ENCODE measurements at regions not wholly inside any gene's neighbourhood (a gene's known extent, or its start where the extent isn't known, plus 50 kb on each side); places are given as distances from the start of the nearest gene placed in this dataset.
"Not testable (repeated sequence)": the region's sequence is repeated elsewhere in the genome, so short reads cannot be mapped to it uniquely, and the experiment has no call there.

GRCh38 chr2:95757988-95758387 is 166.2 kb downstream of the TRIM43 start:
- H3K36me3 ChIP-seq (ENCODE audit: control insufficient read depth in 2 of 2, insufficient read depth in 2 of 2, low read length in 2 of 2): no peaks in the 10 kb centered on the region
- H3K4me1 ChIP-seq (ENCODE audit: control insufficient read depth, insufficient read depth, low read length): no peaks in the 10 kb centered on the region
- no peak overlapping the region for H3K4me3 ChIP-seq (ENCODE audit: low read length in 2 of 2)
- H3K27me3 ChIP-seq (ENCODE audit: control insufficient read depth in 1 of 2, insufficient read depth in 2 of 2, low read length in 2 of 2): no peaks in the 10 kb centered on the region
- H3K9ac ChIP-seq (ENCODE audit: low read length in 2 of 2): no peak overlapping the region
- no peak overlapping the region for H3K27ac ChIP-seq (ENCODE audit: low read length)
- H3K9me3 ChIP-seq (ENCODE audit: control insufficient read depth in 2 of 2, low read length in 2 of 2): no peaks in the 10 kb centered on the region

GRCh38 chr2:95759481-95760246 is 167.9 kb downstream of the TRIM43 start:
- Histone ChIP-seq H3K4me1 (ENCODE audit: control insufficient read depth, insufficient read depth, low read length) (no peaks in the 10 kb centered on the region), H3K9me3 (ENCODE audit: control insufficient read depth in 2 of 2, low read length in 2 of 2) (no peaks in the 10 kb centered on the region), H3K4me3 (ENCODE audit: low read length in 2 of 2) (no peak overlapping the region), H3K27me3 (ENCODE audit: control insufficient read depth in 1 of 2, insufficient read depth in 2 of 2, low read length in 2 of 2) (no peaks in the 10 kb centered on the region), H3K36me3 (ENCODE audit: control insufficient read depth in 2 of 2, insufficient read depth in 2 of 2, low read length in 2 of 2) (no peaks in the 10 kb centered on the region), H3K9ac (ENCODE audit: low read length in 2 of 2) (no peak overlapping the region), H3K27ac (ENCODE audit: low read length) (no peak overlapping the region)

GRCh38 chr2:95760806-95761525 is 169.2 kb downstream of the TRIM43 start:
- H3K4me1 ChIP-seq (ENCODE audit: control insufficient read depth, insufficient read depth, low read length): no peaks in the 10 kb centered on the region
- H3K4me3 ChIP-seq (ENCODE audit: low read length in 2 of 2): no peak overlapping the region

DNA sequence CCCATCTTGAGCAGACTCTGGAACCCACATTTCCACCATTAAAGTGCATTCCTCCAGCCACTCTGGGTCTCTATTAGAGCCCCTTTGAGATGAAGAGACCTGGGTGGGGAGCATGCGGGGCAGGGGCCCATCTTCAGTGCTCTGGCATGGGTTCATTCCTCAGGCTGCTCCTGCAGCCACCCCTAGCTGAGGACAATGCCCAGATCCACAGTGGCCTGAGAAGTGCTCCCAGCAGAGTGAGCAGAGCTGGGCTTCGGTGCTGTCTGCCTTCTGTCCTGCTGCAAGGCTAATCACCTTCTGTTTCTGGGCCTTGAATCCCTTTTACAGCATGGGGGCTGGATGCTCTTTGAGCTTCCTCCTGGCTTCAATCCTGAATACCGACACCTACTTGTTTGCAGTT is 169.8 kb downstream of the TRIM43 start:
- Histone ChIP-seq H3K27me3 (ENCODE audit: control insufficient read depth in 1 of 2, insufficient read depth in 2 of 2, low read length in 2 of 2) (no peaks in the 10 kb centered on the region), H3K4me1 (ENCODE audit: control insufficient read depth, insufficient read depth, low read length) (no peaks in the 10 kb centered on the region), H3K36me3 (ENCODE audit: control insufficient read depth in 2 of 2, insufficient read depth in 2 of 2, low read length in 2 of 2) (no peaks in the 10 kb centered on the region), H3K4me3 (ENCODE audit: low read length in 2 of 2) (no peak overlapping the region), H3K9me3 (ENCODE audit: control insufficient read depth in 2 of 2, low read length in 2 of 2) (no peaks in the 10 kb centered on the region), H3K9ac (ENCODE audit: low read length in 2 of 2) (no peak overlapping the region), H3K27ac (ENCODE audit: low read length) (no peak overlapping the region)

More at GRCh38 chr2:95760806-95761525, 169.2 kb downstream of the TRIM43 start:
- Histone ChIP-seq H3K9me3 (ENCODE audit: control insufficient read depth in 2 of 2, low read length in 2 of 2) (no peaks in the 10 kb centered on the region), H3K27me3 (ENCODE audit: control insufficient read depth in 1 of 2, insufficient read depth in 2 of 2, low read length in 2 of 2) (no peaks in the 10 kb centered on the region), H3K27ac (ENCODE audit: low read length) (no peak overlapping the region), H3K36me3 (ENCODE audit: control insufficient read depth in 2 of 2, insufficient read depth in 2 of 2, low read length in 2 of 2) (no peaks in the 10 kb centered on the region), H3K9ac (ENCODE audit: low read length in 2 of 2) (no peak overlapping the region)

DNA sequence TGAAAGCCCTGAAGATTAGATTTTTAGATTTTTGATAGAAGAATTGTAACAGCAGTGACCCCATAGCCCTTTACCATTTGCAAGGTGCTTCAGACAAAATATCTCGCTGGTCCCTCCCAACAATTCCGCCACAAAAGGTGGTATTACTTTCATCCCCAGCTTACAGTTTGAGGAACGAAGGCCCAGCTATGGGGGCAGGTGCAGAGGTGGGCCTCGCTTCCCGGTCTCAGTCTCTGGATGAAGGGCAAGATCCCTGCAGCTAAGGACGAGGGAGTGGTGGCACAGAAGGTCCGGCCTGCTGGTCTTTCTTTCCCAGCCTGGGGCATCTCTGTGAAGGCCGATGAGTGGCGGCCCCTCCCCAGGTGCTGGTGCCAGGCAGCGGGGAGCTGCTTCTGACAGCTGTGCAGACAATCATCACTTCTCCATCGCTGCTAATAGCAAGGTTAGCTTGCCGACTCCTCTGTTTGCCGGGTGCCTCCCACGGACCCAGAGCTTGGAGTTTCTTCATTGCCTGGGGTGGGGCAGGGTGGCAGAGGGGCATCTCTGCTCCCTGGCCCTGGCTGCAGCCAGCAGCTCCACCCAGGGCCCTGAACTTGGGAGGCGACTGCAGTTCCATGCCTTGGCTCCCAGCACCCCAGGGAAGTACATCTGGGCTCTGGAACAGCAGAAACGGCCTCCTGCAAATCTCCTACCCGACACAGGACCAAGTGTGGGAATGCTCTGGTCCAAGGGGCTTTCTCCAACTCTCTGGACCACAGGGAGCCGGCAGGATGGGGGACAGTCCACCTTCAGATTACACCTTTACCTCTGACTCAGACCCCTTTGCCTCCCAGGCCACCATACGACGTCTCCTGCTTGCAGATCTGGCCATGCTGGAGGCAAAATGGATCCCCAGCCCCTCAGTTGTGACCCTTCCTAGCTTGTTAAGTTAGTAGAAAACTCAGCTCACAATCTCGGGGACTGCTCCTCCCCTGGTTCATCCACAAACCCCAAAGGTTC is 170.5 kb downstream of the TRIM43 start:
- H3K9me3 ChIP-seq (ENCODE audit: control insufficient read depth in 2 of 2, low read length in 2 of 2); H3K27ac ChIP-seq (ENCODE audit: low read length); H3K27me3 ChIP-seq (ENCODE audit: control insufficient read depth in 1 of 2, insufficient read depth in 2 of 2, low read length in 2 of 2); H3K4me3 ChIP-seq (ENCODE audit: low read length in 2 of 2); H3K9ac ChIP-seq (ENCODE audit: low read length in 2 of 2); H3K36me3 ChIP-seq (ENCODE audit: control insufficient read depth in 2 of 2, insufficient read depth in 2 of 2, low read length in 2 of 2); H3K4me1 ChIP-seq (ENCODE audit: control insufficient read depth, insufficient read depth, low read length): not testable (repeated sequence)

DNA sequence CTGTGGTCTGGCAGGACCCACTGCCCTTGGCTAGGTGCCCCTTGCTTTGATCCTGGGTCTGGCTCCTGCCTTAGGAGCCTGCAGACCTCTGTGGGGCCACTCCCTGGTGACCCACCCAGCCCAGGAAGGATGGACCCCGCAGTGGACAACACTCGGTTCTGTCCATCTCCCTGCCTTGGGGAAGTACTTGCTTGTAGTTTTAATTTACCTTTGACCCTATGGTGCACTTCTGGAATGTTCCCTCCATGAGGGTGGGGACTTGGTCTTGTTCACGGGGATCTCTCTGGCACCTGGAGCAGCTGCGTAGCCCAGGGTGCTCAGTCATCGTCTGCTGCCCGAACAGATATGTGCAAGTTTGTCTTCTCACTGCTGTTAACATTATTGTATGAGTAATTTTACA is 171.3 kb downstream of the TRIM43 start:
- not testable (repeated sequence) for H3K9me3 ChIP-seq (ENCODE audit: control insufficient read depth in 2 of 2, low read length in 2 of 2); H3K27ac ChIP-seq (ENCODE audit: low read length); H3K4me1 ChIP-seq (ENCODE audit: control insufficient read depth, insufficient read depth, low read length)

GRCh38 chr2:95764966-95765365 is 173.2 kb downstream of the TRIM43 start:
- not testable (repeated sequence) for H3K27me3 ChIP-seq (ENCODE audit: control insufficient read depth in 1 of 2, insufficient read depth in 2 of 2, low read length in 2 of 2); H3K27ac ChIP-seq (ENCODE audit: low read length); H3K9me3 ChIP-seq (ENCODE audit: control insufficient read depth in 2 of 2, low read length in 2 of 2); H3K36me3 ChIP-seq (ENCODE audit: control insufficient read depth in 2 of 2, insufficient read depth in 2 of 2, low read length in 2 of 2); H3K4me1 ChIP-seq (ENCODE audit: control insufficient read depth, insufficient read depth, low read length); H3K9ac ChIP-seq (ENCODE audit: low read length in 2 of 2); H3K4me3 ChIP-seq (ENCODE audit: low read length in 2 of 2)

More for the DNA sequence above, 171.3 kb downstream of the TRIM43 start:
- not testable (repeated sequence) for H3K4me3 ChIP-seq (ENCODE audit: low read length in 2 of 2); H3K27me3 ChIP-seq (ENCODE audit: control insufficient read depth in 1 of 2, insufficient read depth in 2 of 2, low read length in 2 of 2); H3K9ac ChIP-seq (ENCODE audit: low read length in 2 of 2); H3K36me3 ChIP-seq (ENCODE audit: control insufficient read depth in 2 of 2, insufficient read depth in 2 of 2, low read length in 2 of 2)

GRCh38 chr2:95765925-95766910 is 174.4 kb downstream of the TRIM43 start:
- H3K9ac ChIP-seq (ENCODE audit: low read length in 2 of 2); H3K4me3 ChIP-seq (ENCODE audit: low read length in 2 of 2); H3K9me3 ChIP-seq (ENCODE audit: control insufficient read depth in 2 of 2, low read length in 2 of 2); H3K27me3 ChIP-seq (ENCODE audit: control insufficient read depth in 1 of 2, insufficient read depth in 2 of 2, low read length in 2 of 2); H3K27ac ChIP-seq (ENCODE audit: low read length); H3K36me3 ChIP-seq (ENCODE audit: control insufficient read depth in 2 of 2, insufficient read depth in 2 of 2, low read length in 2 of 2); H3K4me1 ChIP-seq (ENCODE audit: control insufficient read depth, insufficient read depth, low read length): not testable (repeated sequence)

DNA sequence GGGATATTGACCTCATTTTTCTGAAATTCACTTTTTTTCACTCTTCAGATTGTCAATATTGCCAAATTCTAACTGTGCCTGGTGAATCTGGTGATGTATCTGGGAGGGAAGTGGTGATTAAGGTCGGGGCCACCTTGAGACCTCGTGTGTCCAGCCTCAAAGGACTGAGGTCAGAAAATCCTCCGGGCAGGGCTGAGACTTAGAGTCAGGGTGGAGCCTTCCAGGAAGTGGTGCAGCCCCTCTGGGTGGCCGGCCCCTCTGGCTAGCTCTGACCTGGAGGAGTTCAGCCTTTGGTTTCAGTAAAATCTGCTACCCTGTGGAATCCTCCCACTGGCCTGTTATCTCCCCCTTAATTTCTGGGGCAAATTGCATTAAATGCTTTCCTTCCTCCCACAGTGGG is 175.7 kb downstream of the TRIM43 start:
- not testable (repeated sequence) for H3K4me3 ChIP-seq (ENCODE audit: low read length in 2 of 2); H3K27ac ChIP-seq (ENCODE audit: low read length); H3K9me3 ChIP-seq (ENCODE audit: control insufficient read depth in 2 of 2, low read length in 2 of 2); H3K27me3 ChIP-seq (ENCODE audit: control insufficient read depth in 1 of 2, insufficient read depth in 2 of 2, low read length in 2 of 2); H3K9ac ChIP-seq (ENCODE audit: low read length in 2 of 2); H3K4me1 ChIP-seq (ENCODE audit: control insufficient read depth, insufficient read depth, low read length); H3K36me3 ChIP-seq (ENCODE audit: control insufficient read depth in 2 of 2, insufficient read depth in 2 of 2, low read length in 2 of 2)

DNA sequence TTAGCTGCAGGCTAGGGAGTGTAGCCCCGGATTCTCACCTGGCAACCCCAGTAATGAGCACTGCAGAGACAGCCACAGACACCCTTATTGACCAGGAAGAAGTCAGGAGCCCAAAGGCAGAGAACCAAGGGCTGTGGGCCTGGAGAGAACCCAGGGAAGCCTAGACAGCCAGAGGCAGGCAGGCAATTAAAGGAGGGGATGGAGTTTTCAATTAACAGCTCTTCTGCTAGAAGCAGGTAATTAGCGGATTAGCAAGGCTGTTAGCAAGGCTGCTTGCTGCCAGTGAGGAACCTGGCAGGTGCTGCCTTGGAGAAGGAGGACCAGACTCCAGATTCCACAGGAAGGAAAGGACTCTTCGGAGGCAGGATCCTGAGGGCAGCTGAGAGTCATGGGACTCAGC is 176.1 kb downstream of the TRIM43 start:
- H3K9me3 ChIP-seq (ENCODE audit: control insufficient read depth in 2 of 2, low read length in 2 of 2); H3K27ac ChIP-seq (ENCODE audit: low read length); H3K36me3 ChIP-seq (ENCODE audit: control insufficient read depth in 2 of 2, insufficient read depth in 2 of 2, low read length in 2 of 2); H3K4me1 ChIP-seq (ENCODE audit: control insufficient read depth, insufficient read depth, low read length); H3K4me3 ChIP-seq (ENCODE audit: low read length in 2 of 2); H3K9ac ChIP-seq (ENCODE audit: low read length in 2 of 2); H3K27me3 ChIP-seq (ENCODE audit: control insufficient read depth in 1 of 2, insufficient read depth in 2 of 2, low read length in 2 of 2): not testable (repeated sequence)
